HL-60 (cell line): ENCODE measurements at regions not wholly inside any gene's neighbourhood (a gene's known extent, or its start where the extent isn't known, plus 50 kb on each side); places are given as distances from the start of the nearest gene placed in this dataset.

Experiments
- DNase-seq, 2 experiments: peaks; one replicate each; pipeline ENCODE4 v3.0.0-alpha.2; 2010 to 2020; ENCODE audit warnings: low read depth in 1 of 2, low spot score in 1 of 2
- H3K27ac ChIP-seq: fragments of 250-450 bp; sonication (Bioruptor Pico); replicated peaks from 2 replicates; pipeline ENCODE4 v1.5.1; 2020; ENCODE audit warnings: mild to moderate bottlenecking, moderate library complexity
- H3K27me3 ChIP-seq: fragments of 250-450 bp; sonication (Bioruptor Pico); 2 replicates; pipeline ENCODE4 v1.5.1; 2021; ENCODE audit warnings: mild to moderate bottlenecking, moderate library complexity; ENCODE audit not compliant: insufficient read depth, poor library complexity, severe bottlenecking
- H3K4me3 ChIP-seq: replicated peaks from 2 replicates; pipeline ENCODE4 v1.5.1; 2011; ENCODE audit warnings: mild to moderate bottlenecking, control low read depth, low read length; ENCODE audit not compliant: insufficient read depth
- CTCF ChIP-seq: IDR thresholded peaks from one replicate; pipeline ENCODE4 v1.5.1; 2011; ENCODE audit warnings: low read length, control low read depth, inconsistent platforms; ENCODE audit not compliant: insufficient read depth
- GABPA ChIP-seq: IDR thresholded peaks from 2 replicates; pipeline ENCODE4 v1.6.1; 2012; ENCODE audit warnings: low read depth
- POLR2AphosphoS5 ChIP-seq: IDR thresholded peaks from 2 replicates; pipeline ENCODE4 v1.6.1; 2012; ENCODE audit warnings: low read depth
- REST ChIP-seq: IDR thresholded peaks from 2 replicates; pipeline ENCODE4 v1.6.1; 2012; ENCODE audit warnings: low read depth; ENCODE audit not compliant: insufficient replicate concordance
- SPI1 ChIP-seq: IDR thresholded peaks from 2 replicates; pipeline ENCODE4 v1.6.1; 2012; ENCODE audit warnings: low read depth, mild to moderate bottlenecking, borderline replicate concordance

GRCh38 chr10:129105266-129105665 is 361.8 kb upstream of the MGMT start:
- no peak for DNase-seq
- TF ChIP-seq REST (no peak), SPI1 (no peak), POLR2AphosphoS5 (no peak), CTCF (no peak), GABPA (no peak)
- H3K4me3 ChIP-seq: no peak overlapping the region
- no peak overlapping the region for H3K27ac ChIP-seq
- no peaks in the 10 kb centered on the region for H3K27me3 ChIP-seq

GRCh38 chr10:129106314-129106713 is 360.7 kb upstream of the MGMT start:
- no peaks in the 10 kb centered on the region for H3K27me3 ChIP-seq
- no peak overlapping the region for H3K4me3 ChIP-seq
- DNase-seq: no peak
- H3K27ac ChIP-seq: no peak overlapping the region
- no peak for TF ChIP-seq POLR2AphosphoS5
- TF ChIP-seq CTCF: no peak
- TF ChIP-seq REST: no peak
- no peak for TF ChIP-seq SPI1
- TF ChIP-seq GABPA: no peak

GRCh38 chr10:129107525-129107924 is 359.5 kb upstream of the MGMT start:
- no peak for TF ChIP-seq GABPA
- no peak for TF ChIP-seq SPI1
- TF ChIP-seq POLR2AphosphoS5: no peak
- no peak for TF ChIP-seq REST
- TF ChIP-seq CTCF: no peak
- Histone ChIP-seq H3K27me3 (no peaks in the 10 kb centered on the region), H3K27ac (no peak overlapping the region), H3K4me3 (no peak overlapping the region)
- DNase-seq: no peak
